T-helper 1 cell (primary cell): ENCODE measurements at regions not wholly inside any gene's neighbourhood (a gene's known extent, or its start where the extent isn't known, plus 50 kb on each side); places are given as distances from the start of the nearest gene placed in this dataset.

Experiments
- DNase-seq, 5 donors: peaks; one replicate each; pipeline ENCODE4 v3.0.0-alpha.2; 2012 to 2020

DNA sequence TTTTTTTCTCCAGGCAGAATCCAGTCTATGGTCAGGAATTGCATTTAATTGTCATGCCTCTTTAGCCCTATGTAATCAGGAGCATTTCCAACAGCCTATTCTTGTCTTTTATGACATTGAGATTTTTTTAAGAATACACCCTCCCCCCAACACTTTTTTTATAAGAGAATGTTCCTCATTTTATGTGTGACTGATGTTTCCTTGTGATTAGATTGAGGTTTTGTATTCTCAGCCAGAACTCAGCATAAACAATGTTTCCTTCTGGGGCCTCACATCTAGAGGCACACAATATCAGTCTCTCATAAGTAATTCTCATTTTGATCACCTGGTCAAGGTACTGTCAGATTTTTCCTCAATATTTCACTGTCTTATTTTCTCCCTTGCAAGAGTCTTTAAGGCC, 193.4 kb upstream of the PDE1C start:
- DNase-seq = no peak

DNA sequence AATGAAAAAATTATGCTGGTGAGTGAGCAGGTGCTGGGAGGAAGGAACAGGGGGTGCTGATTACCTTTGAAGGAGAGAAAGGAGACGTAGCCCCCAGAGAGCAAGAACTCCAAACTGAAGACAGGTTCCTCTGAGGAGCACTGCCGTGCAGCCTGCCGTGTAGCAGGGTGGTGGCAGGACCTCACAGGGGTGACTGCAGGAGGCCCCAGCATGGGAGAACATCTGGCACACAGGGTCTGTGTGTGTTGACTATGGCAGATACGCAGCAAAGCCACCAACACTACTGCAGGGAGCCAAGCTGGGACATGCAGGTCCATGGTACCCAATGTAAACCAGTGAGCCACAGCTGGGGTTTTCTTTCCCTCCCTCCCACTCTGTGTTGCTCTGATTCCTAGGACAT, 192.1 kb upstream of the PDE1C start:
- no peak for DNase-seq

DNA sequence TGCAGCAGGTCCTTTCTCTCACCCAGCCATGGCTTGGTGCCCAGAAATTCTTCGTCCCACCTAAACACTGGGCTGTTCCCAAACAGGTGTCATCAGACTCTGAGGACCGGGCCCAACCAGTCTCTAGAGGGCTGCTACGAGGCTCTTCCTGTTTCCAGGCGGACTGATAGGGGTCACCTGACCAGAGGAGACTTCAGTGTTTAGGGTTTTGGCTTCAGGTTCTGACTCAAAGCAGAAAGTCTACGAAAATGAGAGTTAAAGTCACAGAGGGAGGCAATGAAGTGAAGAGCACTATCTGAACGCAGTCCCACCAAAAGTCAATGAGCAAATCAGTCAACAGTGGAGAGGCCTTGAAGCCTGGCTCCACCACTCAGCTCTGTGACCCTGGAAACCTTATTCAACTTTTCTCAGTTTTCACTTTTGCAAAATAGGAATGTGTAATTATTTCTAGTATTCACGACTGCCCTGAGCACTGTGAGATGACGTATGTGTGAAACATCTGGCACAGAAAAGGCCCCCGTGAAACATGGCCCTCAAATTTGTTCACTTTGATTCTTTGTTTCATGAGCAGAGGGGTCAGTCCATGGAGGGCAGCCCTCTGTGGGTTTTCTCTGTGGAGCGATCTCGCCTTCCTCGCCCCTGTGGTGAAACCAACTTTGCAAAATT, 189.9 kb upstream of the PDE1C start:
- no peak for DNase-seq

DNA sequence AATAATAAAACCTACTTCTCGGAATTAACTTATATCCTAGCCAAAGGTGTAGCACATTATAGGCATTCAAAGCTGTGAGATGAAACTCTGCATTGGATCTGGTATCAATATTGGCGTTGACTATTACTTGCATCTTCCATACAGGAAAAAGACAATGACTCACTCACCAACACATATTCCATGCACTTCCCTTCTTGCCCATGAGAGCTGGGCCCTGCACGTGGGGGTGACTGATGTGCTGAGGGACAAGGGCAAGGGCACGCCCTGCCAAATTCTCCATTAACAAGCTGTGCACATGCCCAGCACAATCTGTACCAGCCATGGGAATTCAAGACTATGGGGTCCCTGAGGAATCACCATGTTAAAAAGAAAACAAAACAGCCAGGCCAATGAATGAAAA, 188.1 kb upstream of the PDE1C start:
- no peak for DNase-seq

DNA sequence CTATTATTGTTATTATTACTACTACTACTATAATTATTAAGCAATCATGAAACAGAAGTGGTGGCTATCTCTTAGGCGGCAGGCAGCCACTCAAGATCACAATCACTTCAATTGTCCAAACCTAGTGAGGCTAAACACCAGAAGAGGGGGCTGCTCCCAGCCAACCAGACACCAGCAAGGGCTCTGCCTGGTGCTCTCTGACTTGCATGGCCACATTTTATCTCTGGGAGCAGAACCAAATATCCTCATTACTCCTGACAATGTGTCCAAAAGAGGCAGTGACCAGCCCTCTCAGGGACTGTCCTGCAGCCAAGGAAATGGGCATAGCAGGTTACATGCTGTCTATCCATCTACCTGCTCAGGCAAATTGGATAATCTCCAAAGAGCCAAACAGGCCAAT, 187.4 kb upstream of the PDE1C start:
- DNase-seq = no peak

DNA sequence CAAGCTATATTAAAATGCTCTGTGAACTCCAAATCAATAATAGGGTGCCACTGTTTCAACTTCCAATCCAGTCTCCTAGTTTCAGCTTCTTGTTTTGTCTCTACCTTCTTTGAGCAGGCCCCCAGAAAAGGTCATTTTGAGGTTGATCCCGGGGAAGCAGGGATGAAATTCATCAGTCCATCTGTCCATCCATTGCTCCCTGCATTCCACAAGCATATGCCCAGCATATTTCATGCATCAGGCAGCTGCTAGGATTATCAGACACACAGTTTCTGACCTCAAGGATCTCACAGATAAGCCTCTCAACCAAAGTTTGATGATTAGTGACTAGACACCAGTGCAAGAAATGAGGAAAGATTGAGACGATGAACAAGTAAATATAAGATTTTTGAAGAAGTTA, 186.6 kb upstream of the PDE1C start:
- no peak for DNase-seq

DNA sequence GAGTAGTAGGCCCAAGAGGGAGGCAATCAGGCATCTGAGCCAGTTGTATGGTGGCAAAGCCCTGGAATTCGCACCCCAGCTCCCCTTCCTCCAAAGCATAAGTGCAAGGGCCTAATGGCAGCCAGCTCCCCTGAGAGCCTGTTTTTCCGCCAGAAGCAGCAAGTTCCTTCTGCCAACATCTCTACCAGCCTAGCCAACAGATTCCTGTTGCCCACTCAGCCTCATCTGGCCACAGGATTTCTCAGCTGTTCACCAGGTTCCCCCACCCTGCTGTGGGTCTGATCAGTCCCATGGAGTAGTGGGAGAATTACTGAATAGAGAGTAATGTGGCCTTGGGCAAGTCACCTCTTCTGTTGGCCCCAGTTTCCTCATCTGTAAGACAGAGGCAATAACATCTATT, 186.2 kb upstream of the PDE1C start:
- no peak for DNase-seq

DNA sequence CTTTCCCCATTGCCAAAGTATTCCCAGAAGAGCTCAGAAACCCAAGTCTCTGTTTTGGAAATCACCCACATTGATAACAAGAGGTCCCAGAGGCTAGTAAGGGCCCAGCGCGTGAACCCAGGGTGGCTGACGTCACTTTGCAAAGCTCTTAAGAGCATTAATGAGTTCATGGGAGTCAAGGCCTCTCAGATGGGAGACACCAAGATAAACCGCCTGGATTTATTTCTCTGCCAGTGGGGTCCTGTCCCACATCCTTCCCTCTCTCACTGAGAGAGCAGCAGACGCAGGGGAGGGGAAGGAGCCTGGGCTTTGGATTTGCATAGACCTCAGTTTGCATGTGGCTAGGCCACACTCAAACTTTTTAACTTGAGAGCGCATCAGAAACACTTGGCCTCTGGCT, 184.8 kb upstream of the PDE1C start:
- DNase-seq = no peak

DNA sequence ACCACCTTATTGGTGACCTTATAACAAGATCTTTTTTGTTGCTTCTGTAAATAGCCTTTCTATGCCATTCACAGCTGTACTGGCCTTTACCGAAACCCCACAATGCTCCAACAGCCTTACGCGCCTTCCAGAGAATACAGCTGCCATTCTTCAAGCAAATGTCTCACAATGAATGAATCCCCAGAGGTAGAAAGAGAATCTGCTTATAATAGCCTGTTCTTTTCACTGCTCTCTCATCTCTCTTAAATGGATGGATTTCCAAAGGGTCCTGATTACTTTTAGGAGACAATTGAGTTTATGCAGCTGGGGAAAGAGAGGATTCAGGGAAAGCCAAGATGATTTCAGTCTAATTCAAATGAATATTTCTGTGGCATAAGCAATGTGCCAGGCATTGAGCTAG, 183.1 kb upstream of the PDE1C start:
- DNase-seq = no peak

DNA sequence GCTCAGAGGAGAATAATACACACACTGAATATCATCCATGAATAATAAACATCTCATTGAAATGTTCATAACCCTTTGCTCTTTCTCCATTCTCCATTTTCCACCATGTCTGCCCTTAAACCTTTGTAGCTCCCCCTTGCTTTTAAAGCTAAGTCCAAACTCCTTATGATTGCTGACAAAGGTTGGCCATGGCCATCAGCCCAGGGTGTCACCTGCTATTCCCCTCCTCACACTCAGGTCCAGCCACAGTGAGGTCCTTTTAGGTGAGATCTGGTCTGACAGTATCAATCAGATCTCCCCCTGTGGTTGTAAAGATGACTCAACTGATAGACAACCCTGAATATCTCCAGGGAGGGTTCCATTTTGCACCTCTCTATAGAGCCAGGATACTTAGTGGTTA, 181.5 kb upstream of the PDE1C start:
- no peak for DNase-seq

DNA sequence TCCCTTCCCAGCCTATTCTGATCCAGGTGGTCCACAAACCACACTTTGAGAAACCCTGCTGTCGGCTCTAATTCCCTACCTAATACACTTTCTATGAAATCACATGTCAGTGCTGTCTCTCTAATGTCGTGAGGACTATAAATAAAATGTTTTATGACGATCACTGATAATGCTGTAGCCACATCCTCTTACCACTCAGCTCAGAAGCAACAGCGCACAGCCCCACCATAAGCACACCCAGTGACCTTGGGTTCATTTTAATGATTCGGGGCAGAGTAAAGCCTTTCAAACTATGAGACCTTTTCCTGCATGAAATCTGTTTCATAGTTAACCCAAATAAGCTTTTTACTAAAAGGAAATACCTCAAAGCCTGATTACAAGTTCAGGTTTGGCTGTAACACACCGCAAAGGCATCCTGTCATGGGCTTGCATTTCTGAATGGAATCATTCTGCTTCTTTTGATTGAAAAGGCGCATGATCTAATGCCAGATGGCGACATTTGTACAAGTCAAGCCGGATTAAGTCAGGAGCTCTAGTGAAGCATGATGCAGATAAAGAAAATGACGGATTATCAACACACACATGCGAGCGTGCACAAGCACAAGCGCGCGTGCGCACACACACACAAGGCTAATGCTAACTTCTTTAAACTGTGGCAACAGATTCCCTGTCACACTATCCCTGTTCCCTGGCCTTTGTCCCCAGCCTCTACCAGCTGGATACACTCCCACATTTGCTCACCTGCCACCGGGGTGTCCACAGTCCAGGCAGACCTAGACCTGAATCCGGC, 180.5 kb upstream of the PDE1C start:
- DNase-seq = no peak

DNA sequence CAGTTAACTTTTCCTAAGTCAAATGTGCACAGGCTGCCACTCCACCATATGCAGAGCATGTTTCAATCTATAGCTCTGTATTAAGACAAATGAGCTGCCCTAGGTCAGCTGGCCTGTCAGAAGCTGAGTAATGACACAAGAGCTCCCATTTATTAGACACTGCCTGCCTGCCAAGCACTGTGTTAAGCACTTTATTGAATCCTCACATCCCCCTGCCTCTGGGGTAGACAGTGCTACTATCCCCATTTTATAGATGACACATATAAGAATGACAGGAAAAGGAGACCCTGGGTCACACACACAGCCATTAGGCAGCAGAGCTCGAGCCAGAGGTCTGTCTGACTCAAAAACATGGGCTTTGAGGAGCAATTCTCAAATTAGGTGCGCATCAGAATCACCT, 179.8 kb upstream of the PDE1C start:
- no peak for DNase-seq

DNA sequence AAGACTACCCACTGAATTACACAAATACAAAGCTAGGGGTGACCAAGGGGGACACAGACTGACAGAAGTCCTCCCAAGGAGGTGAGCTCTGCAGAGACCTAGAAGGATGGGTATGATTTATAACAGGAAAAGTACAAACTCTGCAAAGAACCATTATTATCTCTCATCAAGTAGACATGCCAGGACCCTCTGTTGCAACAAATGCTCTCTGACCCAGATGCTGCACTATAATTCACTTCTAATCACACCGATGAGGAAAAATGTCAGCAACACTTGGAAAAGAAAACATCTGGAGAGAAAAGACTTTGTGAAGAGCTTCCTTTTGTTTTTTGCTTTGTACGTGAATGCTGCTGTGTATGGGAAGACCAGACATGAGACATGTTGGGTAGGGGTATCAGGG, 178.3 kb upstream of the PDE1C start:
- DNase-seq = no peak

DNA sequence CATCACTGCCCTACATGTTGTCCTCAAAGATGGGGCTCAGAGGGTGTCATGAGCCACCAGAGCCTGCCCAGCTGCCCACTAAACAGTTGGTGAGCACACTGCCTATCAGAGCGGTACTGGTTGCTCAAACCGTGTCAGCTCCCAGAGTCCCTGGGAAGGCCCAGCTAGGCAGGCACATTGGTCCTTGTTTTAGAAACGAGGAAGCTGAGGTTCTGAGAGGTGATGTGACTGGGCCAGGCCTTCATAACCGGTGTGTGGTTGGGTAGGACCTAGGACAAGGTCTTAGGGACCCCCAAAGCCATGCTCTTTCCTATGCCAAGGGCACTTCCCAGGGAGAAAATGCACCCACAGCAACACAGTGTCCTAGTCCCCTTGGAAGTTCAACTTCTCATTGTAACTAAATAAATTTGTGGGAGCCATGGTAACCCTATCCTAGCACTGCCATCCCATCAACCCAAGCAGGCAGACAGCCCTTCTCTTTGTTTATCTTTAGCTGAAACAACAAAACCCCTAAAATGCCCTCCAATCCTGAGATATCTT, 174.7 kb upstream of the PDE1C start:
- DNase-seq = no peak

DNA sequence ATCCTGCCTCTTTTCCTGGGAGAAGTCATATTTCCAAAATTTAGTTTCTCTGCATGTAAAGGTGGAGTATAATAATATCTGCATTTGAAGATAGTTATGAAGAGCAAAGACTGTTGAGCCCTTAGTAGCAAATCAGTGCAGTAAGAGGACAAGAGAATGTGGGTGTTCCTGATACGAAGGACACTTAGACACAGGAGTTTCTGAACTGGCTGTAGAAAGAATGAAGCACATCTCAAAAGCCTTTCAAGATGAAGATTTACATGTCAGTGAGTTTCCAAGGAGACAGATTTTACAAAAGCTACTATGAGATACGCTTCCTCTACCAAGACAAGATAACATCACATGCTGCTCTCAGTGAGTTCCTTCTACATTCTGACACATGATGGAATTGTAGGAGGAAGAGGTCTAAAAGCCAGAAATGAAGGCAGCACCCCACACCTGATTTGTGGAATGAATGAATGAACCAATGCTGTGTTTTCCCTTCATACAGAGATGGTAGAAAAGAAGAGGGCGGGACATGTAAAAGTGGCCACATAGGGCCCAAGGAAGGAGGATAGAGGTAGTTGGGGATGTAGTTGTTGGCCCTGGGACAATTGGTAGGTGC, 173.6 kb upstream of the PDE1C start:
- DNase-seq = no peak

DNA sequence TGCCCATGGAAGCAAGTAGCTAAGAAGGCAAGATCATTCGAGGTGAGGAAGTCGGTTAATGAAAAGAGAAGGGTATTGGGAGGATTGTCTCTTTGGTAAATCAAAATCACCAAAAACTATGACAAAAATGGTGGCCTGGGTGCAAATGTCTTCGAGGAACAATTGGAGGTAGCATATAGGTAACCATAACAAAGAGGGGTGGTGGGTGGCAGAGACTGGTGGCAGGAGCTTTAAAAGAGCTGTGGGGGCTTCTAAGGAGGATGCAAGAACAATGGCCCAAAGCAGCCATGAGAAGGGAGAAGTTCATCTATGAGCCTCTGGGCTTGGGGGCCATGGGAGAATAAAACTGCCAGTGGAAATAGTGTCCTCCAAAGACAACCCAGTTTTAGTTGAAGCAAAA, 172.2 kb upstream of the PDE1C start:
- DNase-seq = no peak

DNA sequence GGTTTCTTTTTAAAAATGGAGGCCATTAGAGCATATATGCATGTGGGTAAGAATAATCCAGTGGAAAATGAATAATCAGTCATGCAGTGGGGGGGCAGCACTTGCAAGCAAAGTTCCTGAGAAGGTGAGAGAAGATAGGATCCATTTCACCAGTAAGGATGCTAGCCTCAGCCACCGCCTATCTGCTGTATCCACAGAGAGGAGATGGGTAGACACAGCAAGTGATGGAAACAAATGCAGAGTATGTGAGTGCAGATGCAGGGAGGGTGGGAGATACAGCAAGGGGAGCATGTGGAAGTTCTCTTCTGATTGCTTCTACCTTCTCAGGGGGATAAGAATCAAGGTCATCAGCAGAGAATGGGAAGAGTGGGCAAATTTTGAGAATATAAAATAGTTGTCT, 171.4 kb upstream of the PDE1C start:
- DNase-seq = no peak

DNA sequence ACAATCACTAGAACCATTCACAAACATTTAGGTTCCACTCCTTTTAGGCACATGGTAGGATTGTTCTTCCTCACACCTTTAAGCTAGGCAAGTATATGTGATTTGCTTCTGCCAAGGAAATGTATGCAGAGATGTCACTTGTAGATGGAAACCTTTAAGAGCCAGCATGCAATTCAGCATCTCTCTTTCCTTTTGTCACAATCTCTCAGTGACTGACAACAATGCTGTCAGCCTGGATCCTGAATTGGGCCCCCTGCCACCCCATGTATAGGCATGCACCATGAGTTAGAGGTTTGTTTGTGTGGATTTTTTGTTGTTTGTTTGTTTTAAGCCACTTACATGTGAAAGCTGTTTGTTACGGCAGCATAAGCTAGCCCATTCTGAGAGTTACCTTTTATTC, 169.6 kb upstream of the PDE1C start:
- DNase-seq = no peak

DNA sequence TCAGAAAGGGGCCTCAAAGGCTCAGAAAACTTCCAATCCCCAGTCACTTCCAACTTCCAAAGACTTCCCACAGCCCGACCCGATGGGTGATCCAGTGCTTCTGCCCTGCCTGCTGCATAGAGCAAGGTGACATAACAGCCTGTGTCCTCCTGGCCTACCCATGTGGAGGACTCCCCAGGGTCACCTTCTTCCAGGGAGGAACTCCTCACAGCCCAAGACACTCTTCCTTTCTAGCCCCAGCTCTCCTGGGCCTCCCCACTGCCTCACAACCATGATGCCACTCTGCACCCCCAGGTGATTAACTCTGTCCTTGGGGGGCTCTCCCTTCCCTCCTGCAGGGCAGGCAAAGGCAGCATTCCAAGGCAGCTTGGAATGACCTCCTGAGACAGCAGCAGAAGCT, 158.4 kb upstream of the PDE1C start:
- no peak for DNase-seq

DNA sequence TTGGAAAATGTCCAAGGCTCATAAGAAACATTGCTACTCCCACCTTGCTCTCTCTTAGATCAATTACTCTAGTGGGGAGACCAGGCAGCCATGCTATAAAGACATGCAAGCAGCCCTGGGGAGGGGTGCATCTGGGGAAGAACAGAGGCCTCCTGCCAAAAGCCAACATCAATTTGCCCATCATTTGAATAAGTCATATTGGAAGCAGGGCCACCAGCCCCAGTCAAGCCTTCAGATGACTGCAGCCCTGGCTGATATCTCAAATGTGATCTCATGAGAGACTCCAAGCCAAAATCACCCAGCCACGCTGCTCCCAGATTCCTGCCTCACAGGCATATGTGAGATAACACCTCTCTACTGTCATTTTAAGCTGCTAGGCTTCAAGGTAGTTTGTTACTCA, 157.5 kb upstream of the PDE1C start:
- no peak for DNase-seq

DNA sequence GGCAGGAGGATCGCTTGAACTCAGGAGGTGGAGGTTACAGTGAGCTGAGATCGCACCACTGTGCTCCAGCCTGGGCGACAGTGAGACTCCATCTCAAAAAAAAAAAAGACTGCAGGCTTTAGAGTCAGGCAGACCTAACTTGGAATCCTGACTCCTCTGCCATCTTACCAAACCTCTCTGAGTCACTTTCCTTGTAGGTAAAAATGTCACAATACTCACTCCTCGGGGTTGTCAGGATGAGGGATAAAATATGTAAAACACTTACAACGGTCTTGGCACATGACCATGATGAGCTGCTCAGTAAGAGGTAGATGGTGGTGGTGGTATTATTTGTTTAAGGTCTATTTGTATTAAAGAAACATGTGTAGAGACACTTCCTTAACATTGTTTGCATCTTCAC, 154.1 kb upstream of the PDE1C start:
- no peak for DNase-seq

DNA sequence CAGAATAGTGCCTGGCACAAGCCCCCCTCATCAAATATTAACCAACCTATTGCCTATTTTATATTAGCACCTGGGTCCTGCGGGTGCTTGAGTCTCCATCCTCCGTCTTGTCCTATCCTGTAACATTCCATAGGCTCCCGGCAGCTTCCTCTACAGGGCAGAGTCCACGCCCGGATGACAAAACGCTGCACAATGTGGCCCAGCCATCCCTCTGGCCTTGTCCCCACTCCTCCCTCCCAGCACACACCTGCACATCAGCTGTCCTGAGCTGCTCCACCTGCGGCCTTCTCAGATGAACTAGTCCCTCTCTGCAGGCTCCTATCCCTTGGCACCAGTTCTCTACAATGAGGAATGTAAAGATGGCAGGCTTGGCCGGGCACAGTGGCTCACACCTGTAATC, 153.5 kb upstream of the PDE1C start:
- no peak for DNase-seq

DNA sequence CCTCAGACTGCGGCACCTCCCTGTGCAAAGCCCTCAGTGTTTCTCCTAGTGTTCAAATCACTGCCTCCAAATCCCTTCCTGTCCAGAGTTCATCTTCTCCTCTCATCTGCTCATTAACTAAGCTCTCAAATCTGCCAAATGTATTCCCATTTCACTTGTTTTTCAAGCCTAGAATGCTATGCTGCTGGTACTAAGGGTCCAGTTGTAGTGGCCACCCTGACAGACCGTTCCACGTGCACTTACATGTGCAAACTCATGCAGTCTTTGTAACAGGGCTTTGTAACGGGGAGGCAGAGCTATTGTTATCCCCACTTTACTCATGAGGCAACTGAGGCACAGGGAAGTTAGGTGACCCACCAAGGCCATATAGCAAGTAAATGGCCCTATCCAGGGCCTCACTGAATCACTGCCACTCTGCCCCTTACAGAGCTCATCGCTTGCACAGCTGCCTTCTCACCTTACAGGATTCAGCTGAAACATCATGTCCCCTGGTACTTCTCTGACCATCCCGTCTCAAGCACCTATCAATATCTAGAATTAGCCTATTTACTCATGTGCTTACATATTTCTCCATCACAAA, 153.0 kb upstream of the PDE1C start:
- DNase-seq = no peak
